ENCODE measurements at regions not wholly inside any gene's neighbourhood (a gene's known extent, or its start where the extent isn't known, plus 50 kb on each side); places are given as distances from the start of the nearest gene placed in this dataset.
"Not testable (repeated sequence)": the region's sequence is repeated elsewhere in the genome, so short reads cannot be mapped to it uniquely, and the experiment has no call there.

GRCh38 chr9:7507026-7507425 lies 292.6 kb downstream of the DMAC1 start:
- no peak for TF ChIP-seq CTCF (IDR thresholded peaks at IDR 0.05; ENCODE audit: unreplicated experiment)
- no peak for DNase-seq (ENCODE audit: low spot score, unreplicated experiment)
- Mint-ChIP-seq H3K4me3 (ENCODE audit: low read depth) (no peak overlapping the region), H3K27ac (no peak overlapping the region), H3K4me1 (ENCODE audit: low read depth) (peaks cover 16% of the 10 kb centered on the region), H3K9me3 (ENCODE audit: low read depth) (peaks cover 8% of the 10 kb centered on the region), H3K27me3 (peaks cover 3% of the 10 kb centered on the region), H3K36me3 (ENCODE audit: insufficient read depth) (no peaks in the 10 kb centered on the region)

- no peak overlapping the region for H3K27ac Mint-ChIP-seq
- peaks cover 3% of the 10 kb centered on the region for H3K27me3 Mint-ChIP-seq
- TF ChIP-seq CTCF (IDR thresholded peaks at IDR 0.05; ENCODE audit: unreplicated experiment) = no peak
- H3K9me3 Mint-ChIP-seq (ENCODE audit: low read depth) = peaks cover 11% of the 10 kb centered on the region
- no peaks in the 10 kb centered on the region for H3K36me3 Mint-ChIP-seq (ENCODE audit: insufficient read depth)
- no peak overlapping the region for H3K4me3 Mint-ChIP-seq (ENCODE audit: low read depth)
- no peak for DNase-seq (ENCODE audit: low spot score, unreplicated experiment)
- H3K4me1 Mint-ChIP-seq (ENCODE audit: low read depth) = peaks cover 10% of the 10 kb centered on the region
Observed at GRCh38 chr9:7500521-7500920, 299.1 kb downstream of the DMAC1 start.

GRCh38 chr9:7491641-7492040 lies 307.9 kb downstream of the DMAC1 start:
- no peaks in the 10 kb centered on the region for H3K36me3 Mint-ChIP-seq (ENCODE audit: insufficient read depth)
- H3K27ac Mint-ChIP-seq = no peak overlapping the region
- H3K9me3 Mint-ChIP-seq (ENCODE audit: low read depth) = peaks cover 3% of the 10 kb centered on the region
- peaks cover 10% of the 10 kb centered on the region for H3K27me3 Mint-ChIP-seq
- TF ChIP-seq CTCF (IDR thresholded peaks at IDR 0.05; ENCODE audit: unreplicated experiment) = no peak
- peaks cover 11% of the 10 kb centered on the region for H3K4me1 Mint-ChIP-seq (ENCODE audit: low read depth)
- no peak overlapping the region for H3K4me3 Mint-ChIP-seq (ENCODE audit: low read depth)
- no peak for DNase-seq (ENCODE audit: low spot score, unreplicated experiment)

- H3K27me3 Mint-ChIP-seq = peaks cover 10% of the 10 kb centered on the region
- H3K36me3 Mint-ChIP-seq (ENCODE audit: insufficient read depth) = no peaks in the 10 kb centered on the region
- no peaks in the 10 kb centered on the region for H3K9me3 Mint-ChIP-seq (ENCODE audit: low read depth)
- H3K4me3 Mint-ChIP-seq (ENCODE audit: low read depth) = no peak overlapping the region
- DNase-seq (ENCODE audit: low spot score, unreplicated experiment) = no peak
- no peak for TF ChIP-seq CTCF (IDR thresholded peaks at IDR 0.05; ENCODE audit: unreplicated experiment)
- H3K4me1 Mint-ChIP-seq (ENCODE audit: low read depth) = peaks cover 11% of the 10 kb centered on the region
- H3K27ac Mint-ChIP-seq = no peak overlapping the region
Observed at GRCh38 chr9:7490317-7491108, 309.1 kb downstream of the DMAC1 start.

- no peak overlapping the region for H3K4me3 Mint-ChIP-seq (ENCODE audit: low read depth)
- DNase-seq (ENCODE audit: low spot score, unreplicated experiment) = no peak
- no peaks in the 10 kb centered on the region for H3K9me3 Mint-ChIP-seq (ENCODE audit: low read depth)
- peaks cover 10% of the 10 kb centered on the region for H3K4me1 Mint-ChIP-seq (ENCODE audit: low read depth)
- H3K27ac Mint-ChIP-seq = no peak overlapping the region
- H3K36me3 Mint-ChIP-seq (ENCODE audit: insufficient read depth) = no peaks in the 10 kb centered on the region
- no peak for TF ChIP-seq CTCF (IDR thresholded peaks at IDR 0.05; ENCODE audit: unreplicated experiment)
- peaks cover 10% of the 10 kb centered on the region for H3K27me3 Mint-ChIP-seq
Observed at GRCh38 chr9:7489036-7489435, 310.5 kb downstream of the DMAC1 start.

GRCh38 chr9:7484014-7484413 lies 315.6 kb downstream of the DMAC1 start:
- not testable (repeated sequence) for H3K4me3 Mint-ChIP-seq (ENCODE audit: low read depth); H3K4me1 Mint-ChIP-seq (ENCODE audit: low read depth); H3K36me3 Mint-ChIP-seq (ENCODE audit: insufficient read depth); H3K27ac Mint-ChIP-seq; DNase-seq (ENCODE audit: low spot score, unreplicated experiment); H3K9me3 Mint-ChIP-seq (ENCODE audit: low read depth)
- peaks cover 13% of the 10 kb centered on the region for H3K27me3 Mint-ChIP-seq

All from progenitor cell of endocrine pancreas (in vitro differentiated cells).